NCI-H446 treated with DMSO at 0.1 percent for 48 hours (cell line): ENCODE measurements at regions not wholly inside any gene's neighbourhood (a gene's known extent, or its start where the extent isn't known, plus 50 kb on each side); places are given as distances from the start of the nearest gene placed in this dataset.
"Not testable (repeated sequence)": the region's sequence is repeated elsewhere in the genome, so short reads cannot be mapped to it uniquely, and the experiment has no call there.

Experiments used
- DNase-seq: peaks from one replicate; lab custom pipeline; 2025; lab: John Stamatoyannopoulos, UW

DNA sequence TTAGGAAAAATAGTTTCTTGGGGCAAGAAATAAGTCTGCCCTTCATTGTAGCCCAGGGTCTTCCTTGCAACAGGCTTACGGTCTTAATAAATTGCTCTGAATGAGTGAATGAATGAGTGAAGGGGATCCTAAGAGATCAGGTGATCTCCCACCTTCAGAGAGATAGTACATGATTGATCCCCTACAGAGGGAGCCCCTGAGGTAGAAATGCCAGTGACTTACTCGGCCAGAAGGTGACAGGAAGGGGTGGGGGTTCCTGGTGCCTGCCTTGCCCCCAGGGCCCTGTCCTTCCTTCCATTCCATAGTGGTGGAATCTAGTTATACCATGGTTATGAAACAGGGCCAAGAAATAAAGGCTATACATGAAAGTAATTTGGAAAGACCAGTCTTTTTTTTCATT, 215.3 kb upstream of the SSTR4 start:
- DNase-seq = no peak

DNA sequence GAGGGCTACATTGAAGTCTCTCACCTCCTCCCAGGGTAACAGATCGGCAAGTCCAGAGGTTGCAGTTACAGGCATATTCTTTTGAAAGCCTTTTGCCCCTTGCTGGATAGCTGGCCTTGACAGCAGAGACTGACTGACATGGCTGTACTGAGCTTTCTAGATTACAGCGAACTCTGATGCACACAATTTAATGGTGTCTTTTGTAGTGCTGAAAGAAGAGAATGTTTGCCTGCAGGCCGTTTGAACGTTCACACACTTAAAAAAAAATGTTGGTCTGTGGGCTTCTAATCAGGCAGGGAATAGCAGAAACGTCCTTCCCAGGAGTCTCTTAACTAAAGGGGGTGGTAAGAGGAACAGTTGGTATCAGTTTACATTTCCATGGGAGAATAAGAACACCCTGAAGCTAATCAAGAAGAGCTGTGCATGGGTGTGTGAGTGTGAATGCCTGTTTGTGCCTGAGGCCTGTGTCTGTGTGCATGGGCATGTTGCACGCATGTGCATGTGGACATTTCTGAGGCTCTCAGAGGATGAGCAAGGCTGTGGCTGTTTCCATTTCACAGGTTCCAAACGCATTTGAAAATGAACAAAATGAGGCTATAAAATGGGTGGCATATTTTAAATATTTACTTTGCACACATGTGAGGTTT, 213.9 kb upstream of the SSTR4 start:
- no peak for DNase-seq

DNA sequence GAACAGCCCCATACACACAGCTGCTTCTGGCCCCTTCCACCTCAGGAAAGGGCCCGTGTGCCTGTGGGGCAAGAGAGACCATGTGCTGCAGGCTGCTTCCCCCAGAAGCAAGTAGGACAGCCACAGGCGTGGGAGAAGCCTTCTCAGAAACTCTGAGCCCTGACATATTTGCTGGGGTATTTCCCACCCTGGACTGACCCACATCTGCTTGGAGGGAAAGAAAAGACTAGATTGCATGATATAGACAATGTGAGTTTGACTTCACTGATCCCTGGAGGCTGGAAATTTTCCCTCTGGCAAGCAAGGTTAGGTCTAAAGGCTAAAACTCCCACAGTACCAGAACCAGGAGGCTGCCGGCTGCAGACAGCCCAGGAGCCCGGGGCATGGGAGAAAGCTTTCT, 213.3 kb upstream of the SSTR4 start:
- no peak for DNase-seq

DNA sequence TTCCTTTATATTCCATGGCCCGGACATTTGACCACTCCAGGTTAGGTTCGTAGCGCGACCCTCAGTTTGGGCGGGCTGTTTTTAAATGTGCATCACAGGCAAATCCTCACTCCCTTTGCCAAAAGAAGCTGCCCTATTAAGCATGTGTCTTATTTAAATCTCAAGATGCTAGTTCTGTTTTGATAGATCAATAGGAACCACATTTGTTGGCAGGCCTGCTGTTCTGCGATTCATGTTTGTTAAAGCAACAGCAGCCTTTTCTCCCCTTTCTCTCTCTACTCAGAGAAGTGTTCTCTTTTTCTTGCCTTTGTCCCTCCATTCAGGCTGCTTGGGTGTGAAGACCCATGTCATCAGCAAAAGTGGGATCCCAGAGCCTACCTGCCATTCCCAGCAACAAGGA, 212.0 kb upstream of the SSTR4 start:
- DNase-seq = no peak

GRCh38 chr20:22824077-22824476, 211.0 kb upstream of the SSTR4 start:
- DNase-seq = no peak

DNA sequence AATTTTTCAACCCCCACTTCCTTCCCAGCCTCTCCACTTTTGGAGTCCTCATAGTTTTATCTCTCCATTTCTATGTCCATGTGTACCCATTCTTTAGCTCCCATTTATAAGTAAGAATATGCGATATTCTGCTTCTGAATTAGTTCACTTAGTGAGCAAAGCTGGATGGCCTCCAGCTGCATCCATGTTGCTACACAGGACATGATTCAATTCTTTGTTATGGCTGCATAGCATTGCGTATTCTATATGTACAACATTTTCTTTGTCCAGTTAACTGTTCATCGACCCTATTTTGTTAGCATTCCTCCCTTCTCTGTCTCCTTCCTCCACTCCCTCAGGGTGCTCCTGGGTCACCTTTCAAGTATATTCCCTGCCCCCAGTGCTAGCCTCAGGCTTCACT, 210.0 kb upstream of the SSTR4 start:
- no peak for DNase-seq

DNA sequence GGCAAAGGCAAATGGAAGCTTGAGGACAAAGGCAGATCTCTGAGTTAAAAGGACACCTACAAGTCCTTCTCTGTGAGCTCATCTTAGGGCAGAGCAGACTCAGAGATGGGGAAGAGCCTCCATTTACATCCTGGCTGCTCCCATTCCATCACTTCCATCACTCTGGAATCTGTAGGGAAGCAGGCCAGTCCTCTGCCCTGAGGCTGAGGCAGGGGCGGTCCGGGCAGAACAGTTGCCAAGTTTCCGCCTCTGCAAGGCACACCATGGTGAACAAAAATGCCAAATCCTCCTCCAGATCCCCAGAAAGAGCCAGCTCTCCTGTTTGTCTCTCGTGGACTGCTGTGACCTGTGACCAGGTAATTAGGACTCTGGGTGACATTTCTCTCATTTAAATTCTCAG, 209.6 kb upstream of the SSTR4 start:
- DNase-seq = no peak

DNA sequence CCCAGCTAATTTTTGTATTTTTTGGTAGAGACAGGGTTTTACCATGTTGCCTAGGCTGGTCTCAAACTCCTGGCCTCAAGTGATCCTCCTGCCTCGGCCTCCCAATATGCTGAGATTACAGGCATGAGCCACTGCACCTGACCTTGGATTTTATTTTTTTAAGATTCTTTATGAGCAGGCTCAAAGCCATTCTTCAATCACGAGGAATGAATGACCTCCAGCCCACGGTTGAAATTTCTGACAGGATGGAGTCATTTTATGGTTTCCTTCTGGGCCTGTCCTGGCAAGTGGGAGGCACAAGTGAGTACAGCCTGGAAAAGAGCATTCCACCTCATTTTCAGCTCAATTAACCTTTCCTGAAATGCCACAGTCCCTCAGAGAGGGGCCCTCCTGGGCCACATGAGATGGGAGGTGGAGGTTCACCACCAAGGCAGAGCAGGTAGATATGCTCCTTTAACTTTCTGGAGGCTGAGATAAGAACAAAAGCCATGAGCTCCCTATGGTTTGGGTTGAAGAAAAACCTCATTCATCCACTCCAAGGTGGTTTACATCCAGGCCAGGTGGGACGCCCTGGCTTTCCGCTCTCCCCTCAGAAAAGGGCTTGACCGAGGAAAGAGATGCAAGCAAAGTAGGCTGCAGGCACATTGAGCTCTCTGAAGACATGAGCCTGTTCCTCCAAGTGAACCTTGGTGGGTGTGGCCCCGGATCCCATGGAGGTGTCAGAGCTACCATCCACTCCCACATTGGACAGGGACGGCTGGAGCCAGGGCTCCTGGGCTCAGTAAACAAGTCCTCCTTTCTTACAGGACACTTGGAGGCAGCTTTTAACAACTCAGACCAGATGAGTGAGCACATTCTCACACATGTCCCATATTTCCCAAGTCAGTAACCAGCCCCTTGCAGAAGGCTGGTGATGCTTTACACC, 208.5 kb upstream of the SSTR4 start:
- no peak for DNase-seq

DNA sequence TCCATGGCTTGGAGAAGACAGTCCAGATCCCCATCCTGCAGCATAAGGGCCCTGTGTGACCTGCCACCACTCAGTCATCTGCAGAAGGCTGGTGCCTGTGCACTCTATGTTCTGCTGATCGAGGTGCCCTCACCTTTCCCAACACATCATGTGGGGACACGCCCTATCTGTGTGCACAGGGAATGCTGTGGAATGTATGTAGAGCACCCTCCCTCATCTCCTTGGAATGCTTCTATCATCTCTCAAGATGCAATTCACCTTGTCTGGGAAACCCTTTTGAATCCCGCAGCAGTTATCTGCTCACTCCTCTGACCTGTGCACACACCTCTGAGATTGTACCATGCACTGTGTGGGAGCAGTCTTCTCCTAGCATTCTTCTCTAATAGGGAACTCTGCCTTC, 207.2 kb upstream of the SSTR4 start:
- no peak for DNase-seq

DNA sequence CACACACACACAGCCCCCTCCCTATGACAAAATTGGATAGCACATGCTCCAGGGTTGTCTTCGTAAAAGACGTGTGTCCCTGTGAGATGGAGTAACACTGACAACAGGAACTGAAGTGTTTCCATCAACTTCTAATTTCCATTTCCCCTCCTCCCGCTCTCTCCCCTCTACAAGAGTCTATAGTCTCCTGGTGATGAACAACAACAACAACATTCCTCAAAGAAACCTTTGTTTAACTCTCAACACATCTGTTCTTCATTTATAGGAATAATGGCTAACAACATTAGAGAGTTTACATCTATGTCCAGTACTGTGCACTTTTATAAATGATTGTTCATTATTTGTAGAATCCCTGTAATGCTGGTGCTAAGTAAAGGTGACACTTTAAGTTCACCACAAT, 205.8 kb upstream of the SSTR4 start:
- no peak for DNase-seq

- DNase-seq = no peak
Measured at GRCh38 chr20:22830138-22830537, 205.0 kb upstream of the SSTR4 start.

DNA sequence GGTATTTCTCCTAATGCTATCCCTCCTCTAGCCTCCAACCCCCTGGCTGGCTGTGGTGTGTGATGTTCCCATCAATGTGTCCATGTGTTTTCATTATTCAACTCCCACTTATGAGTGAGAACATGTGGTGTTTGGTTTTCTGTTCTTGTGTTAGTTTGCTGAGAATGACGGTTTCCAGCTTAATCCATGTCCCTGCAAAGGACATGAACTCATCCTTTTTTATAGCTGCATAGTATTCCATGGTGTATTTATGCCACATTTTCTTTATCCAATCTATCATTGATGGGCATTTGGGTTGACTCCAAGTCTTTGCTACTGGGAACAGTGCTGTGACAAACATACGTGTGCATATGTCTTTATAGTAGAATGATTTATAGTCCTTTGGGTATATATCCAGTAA, 204.4 kb upstream of the SSTR4 start:
- DNase-seq = not testable (repeated sequence)

DNA sequence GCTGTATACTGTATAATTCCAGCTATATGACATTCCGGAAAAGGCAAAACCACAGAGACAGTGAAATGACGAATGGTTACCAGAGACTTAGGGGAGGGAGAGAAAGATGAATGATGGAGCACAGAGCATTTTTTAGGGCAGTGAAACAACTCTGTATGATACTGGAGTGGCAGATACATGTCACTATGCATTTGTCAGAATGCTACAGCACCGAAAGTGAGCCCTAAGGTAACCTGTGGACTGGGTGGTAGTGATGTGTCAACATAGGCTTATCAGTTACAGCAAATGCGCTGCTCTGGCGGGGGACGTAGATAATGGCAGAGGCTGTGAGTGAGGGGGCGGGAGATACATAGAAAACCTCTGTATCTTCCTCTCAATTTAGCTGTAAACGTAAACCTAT, 201.3 kb upstream of the SSTR4 start:
- no peak for DNase-seq

- no peak for DNase-seq
Measured at GRCh38 chr20:22834651-22835256, 200.4 kb upstream of the SSTR4 start.

DNA sequence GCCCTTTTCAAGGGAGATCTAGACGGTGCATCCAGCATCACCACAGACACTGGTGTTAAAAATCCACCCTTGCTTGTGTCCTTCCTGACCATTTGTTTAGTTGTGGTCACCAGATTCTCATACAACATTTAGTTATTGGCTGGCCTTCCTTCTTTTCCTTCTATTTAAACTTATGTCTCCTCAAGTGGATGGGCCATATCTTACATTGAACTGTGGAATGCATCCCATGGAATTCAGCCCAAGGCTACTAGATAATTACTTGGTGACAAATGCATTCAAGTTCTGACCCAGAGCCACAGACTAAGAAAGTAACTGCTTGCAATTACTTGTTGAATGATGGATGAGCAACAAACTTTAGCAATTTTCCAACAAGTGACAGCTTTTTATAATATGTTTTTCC, 198.9 kb upstream of the SSTR4 start:
- DNase-seq = no peak

DNA sequence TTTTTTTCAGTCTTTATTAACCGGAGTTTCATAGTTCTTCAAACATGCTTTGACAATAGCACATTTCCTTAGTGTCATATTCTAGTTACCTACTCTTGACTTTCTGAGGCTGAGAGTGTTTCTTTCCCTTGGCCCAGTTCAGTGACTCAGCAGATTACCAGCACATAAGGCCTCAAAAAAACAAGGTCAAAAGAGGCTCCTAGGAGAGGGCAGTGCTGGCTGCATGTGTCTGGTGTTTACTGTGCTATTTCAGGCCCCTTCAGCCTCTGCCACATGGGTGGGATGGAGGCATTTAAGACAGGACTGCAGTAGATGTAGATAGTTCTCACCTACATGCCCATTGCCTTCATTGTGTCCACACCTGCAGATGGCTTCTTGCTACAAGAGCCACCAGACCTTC, 198.2 kb upstream of the SSTR4 start:
- DNase-seq = no peak

DNA sequence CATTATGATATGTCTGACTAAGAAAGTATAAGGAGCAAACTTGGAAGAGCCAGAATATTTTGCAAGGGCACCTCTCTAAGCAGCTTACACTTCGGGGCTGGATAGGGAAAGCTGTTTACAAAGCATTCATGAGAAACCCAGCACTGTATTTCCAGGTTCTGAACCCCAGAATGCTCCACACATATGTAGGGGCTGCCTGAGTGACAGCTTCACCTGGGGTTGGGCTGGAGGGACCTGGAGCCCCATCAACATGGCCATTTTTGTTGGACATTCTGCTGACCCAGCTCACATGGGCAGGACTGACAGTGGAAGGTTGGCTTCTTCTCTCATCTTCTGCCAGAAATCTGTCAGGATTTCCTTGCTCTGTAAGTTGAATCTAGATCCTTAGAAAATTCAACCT, 197.1 kb upstream of the SSTR4 start:
- no peak for DNase-seq

- DNase-seq = no peak
Measured at GRCh38 chr20:22841846-22842245, 193.3 kb upstream of the SSTR4 start.

GRCh38 chr20:22842793-22843192, 192.3 kb upstream of the SSTR4 start:
- no peak for DNase-seq

DNA sequence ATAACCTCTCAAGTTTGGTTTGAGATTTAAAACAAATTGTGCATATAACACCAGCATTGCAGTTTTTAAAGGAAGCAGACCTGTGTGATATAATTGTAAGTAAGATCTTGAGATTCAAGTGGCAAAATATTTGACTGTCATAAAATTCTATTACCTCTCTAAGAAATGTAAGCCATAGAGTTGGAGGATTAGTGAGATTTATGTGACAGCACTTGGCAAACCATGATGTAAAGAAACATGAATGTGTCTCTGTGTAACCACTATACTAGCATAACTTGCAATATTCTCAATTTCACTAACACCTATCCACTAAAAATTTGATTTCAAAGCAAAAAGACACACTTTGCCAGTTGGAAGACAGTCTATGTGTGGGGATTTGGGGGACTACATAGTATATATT, 190.2 kb upstream of the SSTR4 start:
- DNase-seq = no peak

DNA sequence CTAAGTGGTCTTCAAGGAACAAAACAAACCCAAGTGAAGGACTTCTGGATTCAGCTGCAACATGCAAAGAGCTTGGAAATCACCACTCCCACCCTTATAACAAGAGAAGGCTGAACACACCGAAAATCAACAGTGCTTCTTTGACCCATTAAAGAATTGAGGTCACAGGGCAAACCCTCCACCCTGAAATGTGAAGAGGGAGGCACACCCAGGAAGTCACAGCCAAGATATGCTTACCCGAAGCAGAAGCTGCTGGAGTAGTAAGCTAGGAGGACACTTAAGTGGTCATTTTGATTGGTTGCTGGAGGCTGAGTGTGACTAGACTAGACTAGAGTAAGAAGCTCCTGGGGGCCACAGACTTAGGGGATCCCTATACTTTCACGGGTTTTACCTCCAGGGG, 188.2 kb upstream of the SSTR4 start:
- no peak for DNase-seq

DNA sequence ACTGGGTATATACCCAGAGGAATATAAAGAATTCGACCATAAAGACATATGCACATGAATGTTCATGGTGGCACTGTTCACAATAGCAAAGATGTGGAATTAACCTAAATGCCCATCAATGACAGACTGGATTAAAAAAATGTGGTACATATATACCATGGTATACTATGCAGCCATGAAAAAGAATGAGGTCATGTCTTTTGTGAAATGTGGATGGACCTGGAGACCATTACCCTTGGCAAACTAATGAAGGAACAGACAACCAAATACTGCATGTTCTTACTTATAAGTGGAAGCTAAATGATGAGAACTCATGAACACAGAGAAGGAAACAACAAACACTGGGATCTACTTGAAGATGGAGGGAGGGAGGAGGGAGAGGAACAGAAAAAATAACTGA, 186.7 kb upstream of the SSTR4 start:
- DNase-seq = no peak

- not testable (repeated sequence) for DNase-seq
Measured at GRCh38 chr20:22851679-22852346, 183.3 kb upstream of the SSTR4 start.
